ENCODE measurements at regions not wholly inside any gene's neighbourhood (a gene's known extent, or its start where the extent isn't known, plus 50 kb on each side); places are given as distances from the start of the nearest gene placed in this dataset.
A peak's percentile ranks its signal among the peaks of the same experiment; 100 is the strongest.

GRCh38 chr1:39105061-39105840 lies 79.1 kb downstream of the NDUFS5 start:
- no peaks in the 10 kb centered on the region for H3K9me3 ChIP-seq
- H3K27me3 ChIP-seq = no peaks in the 10 kb centered on the region
- peak overlapping the region; percentile 56 to 98 (median 92) for H3K4me3 ChIP-seq
- H3K27ac ChIP-seq = peak overlapping the region; percentile 85 to 97 (median 94)
- 0 to 1% (median 0%) methylated on average over 27 to 116 of the region's 116 CpGs for WGBS, 4 donors
- peak; percentile 79 to 89 (median 83) for DNase-seq
- peaks cover 0 to 69% (median 46%) of the 10 kb centered on the region in 12 donors for H3K4me1 ChIP-seq
- H3K36me3 ChIP-seq = no peaks in the 10 kb centered on the region
- no peak for TF ChIP-seq CTCF (IDR thresholded peaks at IDR 0.05)
- TF ChIP-seq POLR2A (IDR thresholded peaks at IDR 0.05) = peak in 1 of 2 donors; percentile 51
- intact Hi-C loops (cut with DNase I) = loop anchor here in 9 of 10 donors (1.0 to 10.0 kb wide), 8 partner anchors 28 to 430 kb away; no protein-coding TSS in a partner anchor
- ATAC-seq = peak in 3 of 4 donors; percentile 63 to 91 (median 89)

GRCh38 chr1:39105841-39106765 lies 80.0 kb downstream of the NDUFS5 start:
- TF ChIP-seq POLR2A (IDR thresholded peaks at IDR 0.05) (no peak), CTCF (IDR thresholded peaks at IDR 0.05) (no peak)
- H3K36me3 ChIP-seq = no peaks in the 10 kb centered on the region
- H3K27ac ChIP-seq = peak overlapping the region; percentile 85 to 97 (median 94)
- intact Hi-C loops (cut with DNase I) = loop anchor here in 9 of 10 donors (1.0 to 10.0 kb wide), 9 partner anchors 21 to 429 kb away; no protein-coding TSS in a partner anchor
- ATAC-seq (peak in 3 of 4 donors; percentile 12 to 44 (median 36)), DNase-seq (peak; percentile 47 to 81 (median 70))
- H3K4me3 ChIP-seq = peak overlapping the region; percentile 56 to 98 (median 92)
- H3K4me1 ChIP-seq = peaks cover 0 to 77% (median 50%) of the 10 kb centered on the region in 12 donors
- no peaks in the 10 kb centered on the region for H3K27me3 ChIP-seq
- H3K9me3 ChIP-seq = no peaks in the 10 kb centered on the region
- 2 to 4% (median 3%) methylated on average over 34 to 39 of the region's 39 CpGs for WGBS, 4 donors

- peak overlapping the region in 11 of 12 donors; percentile 56 to 98 (median 92) for H3K4me3 ChIP-seq
- TF ChIP-seq CTCF (IDR thresholded peaks at IDR 0.05) = no peak
- TF ChIP-seq POLR2A (IDR thresholded peaks at IDR 0.05) = no peak
- H3K27me3 ChIP-seq = no peaks in the 10 kb centered on the region
- peaks cover 0 to 79% (median 50%) of the 10 kb centered on the region in 12 donors for H3K4me1 ChIP-seq
- H3K27ac ChIP-seq = peak overlapping the region in 11 of 12 donors; percentile 90 to 97 (median 95)
- intact Hi-C loops (cut with DNase I) = loop anchor here in 5 of 10 donors (1.0 to 10.0 kb wide), 6 partner anchors 20 to 428 kb away; no protein-coding TSS in a partner anchor
- no peaks in the 10 kb centered on the region for H3K9me3 ChIP-seq
- DNase-seq (no peak), ATAC-seq (no peak)
- no peaks in the 10 kb centered on the region for H3K36me3 ChIP-seq
- 46 to 65% (median 55%) methylated on average over 4 of the region's 4 CpGs for WGBS, 4 donors
Observed at GRCh38 chr1:39106801-39107327, 80.7 kb downstream of the NDUFS5 start.
